Hepatocyte (in vitro differentiated cells): ENCODE measurements at regions not wholly inside any gene's neighbourhood (a gene's known extent, or its start where the extent isn't known, plus 50 kb on each side); places are given as distances from the start of the nearest gene placed in this dataset.

Experiments used
- CTCF ChIP-seq: fragments of 200-600 bp; sonication (generic); IDR thresholded peaks from 2 replicates; pipeline ENCODE4 v1.5.1; 2016; ENCODE audit warnings: antibody characterized with exemption, mild to moderate bottlenecking; ENCODE audit not compliant: poor library complexity
- EZH2phosphoT487 ChIP-seq: fragments of 200-600 bp; sonication (generic); IDR thresholded peaks from one replicate; pipeline ENCODE4 v1.6.1; 2018; ENCODE audit warnings: antibody characterized with exemption, mild to moderate bottlenecking, low read depth, moderate library complexity; ENCODE audit not compliant: unreplicated experiment, severe bottlenecking

DNA sequence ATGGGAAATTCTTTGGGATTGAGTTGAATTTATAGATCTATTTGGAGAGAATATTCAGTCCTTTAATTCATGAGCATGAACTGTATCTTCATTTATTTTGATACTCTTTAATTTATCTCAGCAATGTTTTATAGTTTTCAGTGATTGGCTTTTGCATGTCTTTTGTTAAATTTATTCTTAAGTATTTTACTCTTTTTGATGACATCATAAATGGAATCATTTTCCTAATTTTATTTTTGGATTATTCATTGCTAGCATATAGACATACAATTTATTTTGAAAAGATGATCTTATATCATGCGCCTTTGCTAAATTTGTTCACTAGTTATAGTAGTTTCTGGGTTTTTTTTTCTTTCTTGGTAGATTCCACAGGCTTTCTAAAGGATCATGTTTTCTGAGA is 149.2 kb upstream of the ASIC2 start:
- no peak for TF ChIP-seq CTCF
- no peak for TF ChIP-seq EZH2phosphoT487
